Islet of Langerhans (tissue), 1 donor: ENCODE measurements at regions not wholly inside any gene's neighbourhood (a gene's known extent, or its start where the extent isn't known, plus 50 kb on each side); places are given as distances from the start of the nearest gene placed in this dataset.

ENCODE experiments used
- FAIRE-seq: peaks from one replicate; lab custom pipeline; 2011; peaks lifted over from hg19 to GRCh38; lab: Jason Lieb, UNC

DNA sequence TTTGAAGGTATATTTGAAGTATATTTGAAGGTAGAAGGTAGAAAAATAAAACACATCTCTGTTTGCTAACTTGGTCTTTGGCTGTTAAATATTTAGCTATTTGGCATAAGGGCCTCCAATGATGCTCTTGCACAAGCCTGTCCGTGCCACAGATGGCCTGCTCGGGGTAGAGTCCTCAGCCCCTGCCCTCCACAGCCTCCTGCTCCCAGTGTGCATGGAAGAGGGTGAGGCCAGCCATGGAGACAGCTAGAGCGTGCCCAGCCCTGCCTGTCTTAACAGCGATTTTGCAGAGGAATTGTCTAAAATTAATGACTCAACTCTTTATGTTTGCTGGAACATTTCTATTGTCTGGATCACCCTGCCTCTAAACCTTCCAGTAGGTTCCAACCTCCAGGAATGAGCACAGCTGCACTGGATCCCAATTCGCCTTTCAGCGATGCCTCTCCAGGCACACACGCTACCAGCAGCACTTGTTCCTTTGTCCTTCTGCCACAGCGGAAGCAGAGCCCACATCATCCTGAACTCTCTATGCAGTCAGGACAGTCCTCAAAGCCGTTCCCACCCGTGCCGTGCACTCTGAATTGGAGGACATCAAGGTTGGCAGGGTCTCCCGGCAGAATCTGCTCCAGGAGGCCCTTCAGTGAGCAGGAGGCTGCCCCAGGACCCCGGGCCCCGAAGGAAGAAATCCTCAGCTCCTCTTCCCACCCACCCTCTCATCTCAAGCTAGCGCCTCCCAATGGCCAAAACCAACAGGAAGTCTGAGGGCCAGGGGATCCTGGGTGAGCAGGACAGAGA lies 254.0 kb upstream of the IRX1 start:
- FAIRE-seq: no peak

DNA sequence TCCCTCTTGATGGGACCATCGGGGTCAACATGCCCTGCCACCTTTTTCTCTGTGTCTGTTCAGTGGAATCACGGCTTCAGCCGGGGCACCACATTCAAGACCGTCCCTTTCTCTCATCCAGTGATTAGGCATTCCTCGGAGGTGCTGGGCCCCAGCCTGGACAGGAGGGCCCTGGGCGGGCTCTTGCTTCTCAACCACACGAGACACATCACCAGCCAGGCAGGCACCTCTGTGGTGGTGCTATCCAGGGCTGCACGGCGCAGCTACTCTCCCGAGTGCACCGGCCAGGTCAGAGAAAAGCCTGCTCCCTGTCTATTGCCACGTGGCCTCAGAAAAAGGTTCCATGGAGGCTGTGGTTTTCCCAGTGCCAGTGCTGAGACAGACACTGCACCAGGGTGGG lies 255.2 kb upstream of the IRX1 start:
- no peak for FAIRE-seq

DNA sequence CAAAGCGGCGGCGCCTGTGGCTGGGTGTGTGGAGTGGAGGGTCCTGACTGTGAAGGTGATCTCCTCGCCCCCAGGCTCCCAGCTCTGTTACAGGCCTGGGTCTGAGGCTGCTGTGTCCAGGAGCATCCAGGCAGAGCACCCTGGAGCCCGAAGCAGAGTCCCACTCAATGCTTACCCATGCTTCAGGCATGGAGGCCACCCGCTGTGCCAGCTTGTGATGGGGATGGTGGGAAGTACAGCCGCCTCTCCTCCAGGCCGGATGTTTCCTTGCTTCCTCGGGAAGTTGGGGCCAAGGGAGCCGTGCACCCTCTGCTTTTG lies 255.9 kb upstream of the IRX1 start:
- FAIRE-seq: no peak

DNA sequence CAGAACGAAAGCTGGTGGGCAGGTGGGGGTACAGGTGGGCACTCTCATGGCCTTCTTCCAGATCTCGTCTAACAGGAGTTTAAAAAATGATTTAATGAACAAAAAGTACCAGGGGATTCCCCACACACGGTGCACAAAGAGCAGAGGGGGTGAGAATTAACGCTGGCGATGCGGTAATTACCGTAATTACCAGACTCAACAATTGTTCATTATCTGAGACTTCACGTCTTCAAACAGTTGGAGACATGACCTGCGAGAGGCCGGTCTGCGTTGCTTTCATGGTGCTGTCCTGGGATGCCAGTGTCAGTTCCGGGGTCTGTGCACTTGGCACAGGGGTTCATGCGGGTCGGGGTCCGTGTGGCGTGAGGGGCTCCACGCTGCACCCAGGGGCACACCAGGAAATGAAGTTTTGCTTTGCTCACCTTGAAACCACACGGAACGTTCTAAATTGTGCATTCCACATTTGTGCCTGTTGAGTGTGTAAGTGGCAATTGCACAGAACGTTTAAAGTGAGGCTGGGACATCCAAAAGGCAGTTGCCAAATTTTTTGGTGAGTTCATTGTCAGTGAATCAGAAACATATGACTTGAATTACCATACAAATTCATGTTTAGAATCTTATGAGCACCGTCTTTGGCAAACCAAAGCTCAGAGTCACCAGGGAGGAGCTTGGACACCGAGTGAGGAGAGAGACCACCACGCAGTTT lies 256.4 kb upstream of the IRX1 start:
- no peak for FAIRE-seq

- no peak for FAIRE-seq
These were observed 257.7 kb upstream of the IRX1 start for GRCh38 chr5:3337812-3338541.

GRCh38 chr5:3336666-3337065 lies 259.0 kb upstream of the IRX1 start:
- FAIRE-seq: no peak

DNA sequence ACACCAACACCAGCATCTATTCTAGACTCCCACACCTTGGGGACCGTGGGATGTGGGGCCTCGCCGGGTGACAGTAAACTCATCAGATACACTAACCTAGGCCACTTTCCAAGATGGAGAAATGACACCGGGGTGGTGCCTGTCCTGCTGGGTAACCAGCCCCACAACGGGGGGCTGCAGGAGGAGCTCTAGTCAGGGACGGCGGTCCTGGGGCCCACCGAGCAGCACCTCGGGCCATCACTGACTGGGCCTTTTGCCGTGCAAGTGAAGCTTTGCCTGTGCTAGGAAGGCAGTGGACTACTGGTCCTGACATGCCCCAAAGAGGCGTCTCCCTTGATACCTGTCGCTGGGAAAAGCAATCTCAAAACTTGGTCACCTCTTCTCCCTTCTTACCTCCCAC lies 260.3 kb upstream of the IRX1 start:
- FAIRE-seq: no peak

DNA sequence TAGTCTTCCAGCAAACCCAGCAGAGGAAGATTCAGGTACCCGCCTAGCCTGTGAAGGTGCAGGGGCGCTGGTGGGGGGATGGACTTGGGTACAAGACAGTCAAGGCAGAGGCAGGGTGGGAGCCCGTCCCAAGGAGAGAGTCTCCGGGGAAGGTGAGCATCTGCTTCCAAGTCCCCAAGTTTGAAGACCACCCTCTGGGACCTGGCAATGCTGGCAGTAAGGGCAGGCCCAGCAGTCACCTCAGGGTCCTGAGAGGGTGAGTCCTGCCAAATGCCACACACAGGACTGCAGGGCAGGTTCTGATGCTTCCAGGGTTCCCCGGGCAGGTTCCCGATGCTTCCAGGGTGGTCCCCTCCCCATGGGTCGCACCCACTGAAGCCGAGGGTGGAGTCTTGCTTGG lies 261.8 kb upstream of the IRX1 start:
- FAIRE-seq: no peak

GRCh38 chr5:3333105-3333504 lies 262.5 kb upstream of the IRX1 start:
- FAIRE-seq: no peak

- no peak for FAIRE-seq
These were observed 263.8 kb upstream of the IRX1 start for GRCh38 chr5:3331819-3332218.

DNA sequence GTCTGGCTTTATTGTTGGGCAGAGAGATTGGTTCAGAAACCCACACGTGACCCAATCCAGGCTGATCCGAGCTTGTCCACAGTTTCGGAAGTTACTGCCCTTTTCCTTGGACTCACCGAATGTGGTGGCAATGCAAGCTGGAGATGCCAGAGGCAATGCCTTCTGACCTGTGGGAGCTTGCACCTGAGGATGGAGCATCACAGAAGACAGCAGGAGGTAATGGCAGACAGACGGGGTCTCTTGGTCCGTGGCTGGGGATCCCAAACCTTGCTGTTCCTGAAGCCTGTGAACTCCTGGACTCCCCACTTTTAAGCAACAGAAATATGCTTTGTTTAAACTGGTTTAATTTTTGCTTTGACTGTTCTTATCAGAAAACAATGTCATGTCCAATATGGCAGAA lies 265.2 kb upstream of the IRX1 start:
- FAIRE-seq: no peak

GRCh38 chr5:3329427-3329826 lies 266.2 kb upstream of the IRX1 start:
- FAIRE-seq: no peak

DNA sequence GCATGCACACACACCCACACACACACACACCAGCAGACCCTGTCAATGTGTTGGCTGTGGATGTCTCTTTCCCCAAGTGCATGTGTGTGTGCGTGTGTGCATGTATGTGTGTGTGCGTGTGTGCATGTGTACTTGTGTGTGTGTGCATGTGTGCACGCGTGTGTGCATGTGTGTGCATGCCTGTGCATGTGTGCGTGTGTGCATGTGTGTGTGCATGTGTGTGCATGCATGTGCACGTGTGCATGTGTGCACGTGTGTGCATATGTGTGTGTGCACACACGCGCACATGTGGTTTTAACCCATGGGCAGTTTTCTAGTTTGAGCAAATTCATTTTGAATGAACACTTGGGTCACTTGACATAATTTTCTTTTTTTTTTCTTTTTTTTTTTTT lies 268.8 kb upstream of the IRX1 start:
- FAIRE-seq: no peak

DNA sequence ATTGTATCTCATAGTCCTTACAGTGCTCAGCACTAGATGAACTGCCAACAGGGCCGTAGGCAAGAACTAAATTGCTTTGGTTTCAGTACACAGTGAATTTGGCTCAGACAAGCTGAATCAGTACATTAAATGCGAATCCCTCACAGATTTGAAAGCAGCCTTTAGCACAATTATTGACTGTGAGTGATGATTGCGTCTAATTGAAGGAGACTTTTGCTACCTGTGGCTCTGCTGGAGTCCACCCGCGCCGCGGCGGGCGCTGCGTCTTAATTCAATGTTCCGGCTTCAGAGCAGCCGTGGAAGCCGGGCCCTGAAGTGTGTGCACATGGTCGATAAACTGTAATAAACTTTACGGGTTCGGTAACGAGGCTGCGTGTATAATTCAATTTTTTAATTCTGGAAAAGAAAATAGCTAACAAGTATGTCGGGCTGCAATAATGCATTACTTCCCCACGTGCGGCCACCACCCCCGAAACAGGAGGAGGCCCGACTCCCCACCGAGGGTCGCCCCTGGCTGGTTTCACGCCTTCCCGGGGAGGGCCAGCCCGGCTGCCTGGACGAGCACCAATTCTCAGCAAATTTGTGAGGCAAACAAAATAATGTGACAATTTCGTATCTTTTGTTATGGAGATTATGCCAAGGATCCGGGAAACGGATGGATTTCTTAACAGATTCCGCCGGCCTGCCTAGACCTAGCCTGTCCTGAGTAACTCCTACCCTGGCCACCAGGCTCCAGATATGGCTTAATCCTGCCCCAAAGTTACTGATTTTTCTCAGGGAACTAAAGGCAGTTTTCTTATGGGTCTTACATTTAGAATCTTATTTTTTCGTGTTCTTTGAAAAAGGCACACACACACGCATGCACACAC lies 269.4 kb upstream of the IRX1 start:
- FAIRE-seq: no peak

DNA sequence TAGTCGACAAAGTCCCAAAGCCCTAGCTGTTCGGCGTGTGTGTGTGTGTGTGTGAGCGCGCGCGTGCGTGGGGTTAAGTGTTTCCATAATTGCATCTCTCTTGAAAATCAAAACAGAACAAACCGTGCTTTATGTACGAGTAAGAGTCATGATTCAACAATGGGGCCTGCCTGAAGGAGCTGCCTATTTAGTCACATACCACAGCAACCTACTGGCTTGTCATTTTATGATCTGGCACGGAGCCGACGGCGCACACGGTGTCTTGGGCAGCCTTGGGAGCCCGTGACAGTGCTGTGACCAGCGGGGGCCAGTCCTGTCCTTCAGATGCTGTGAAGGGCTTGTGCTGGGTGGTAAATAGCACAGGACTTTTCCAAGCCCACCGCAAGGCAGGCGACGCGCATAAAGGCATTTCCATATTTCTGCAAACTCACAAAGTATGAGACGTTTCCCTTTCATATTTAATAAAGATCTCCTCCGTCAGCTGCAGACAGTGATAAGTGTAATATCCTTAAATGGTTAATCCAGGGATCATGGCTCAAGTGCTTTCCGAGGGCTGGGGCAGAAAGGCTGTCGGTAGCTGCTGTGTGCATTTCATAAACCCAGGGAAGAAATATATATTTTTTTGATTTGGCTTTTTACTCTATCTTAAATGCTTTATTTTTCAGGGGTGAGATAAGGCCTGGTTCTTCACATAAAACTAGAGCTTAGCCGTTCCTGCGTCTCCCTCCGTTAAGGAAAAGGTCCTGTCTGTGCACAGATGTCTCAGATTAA lies 270.2 kb upstream of the IRX1 start:
- FAIRE-seq: no peak

DNA sequence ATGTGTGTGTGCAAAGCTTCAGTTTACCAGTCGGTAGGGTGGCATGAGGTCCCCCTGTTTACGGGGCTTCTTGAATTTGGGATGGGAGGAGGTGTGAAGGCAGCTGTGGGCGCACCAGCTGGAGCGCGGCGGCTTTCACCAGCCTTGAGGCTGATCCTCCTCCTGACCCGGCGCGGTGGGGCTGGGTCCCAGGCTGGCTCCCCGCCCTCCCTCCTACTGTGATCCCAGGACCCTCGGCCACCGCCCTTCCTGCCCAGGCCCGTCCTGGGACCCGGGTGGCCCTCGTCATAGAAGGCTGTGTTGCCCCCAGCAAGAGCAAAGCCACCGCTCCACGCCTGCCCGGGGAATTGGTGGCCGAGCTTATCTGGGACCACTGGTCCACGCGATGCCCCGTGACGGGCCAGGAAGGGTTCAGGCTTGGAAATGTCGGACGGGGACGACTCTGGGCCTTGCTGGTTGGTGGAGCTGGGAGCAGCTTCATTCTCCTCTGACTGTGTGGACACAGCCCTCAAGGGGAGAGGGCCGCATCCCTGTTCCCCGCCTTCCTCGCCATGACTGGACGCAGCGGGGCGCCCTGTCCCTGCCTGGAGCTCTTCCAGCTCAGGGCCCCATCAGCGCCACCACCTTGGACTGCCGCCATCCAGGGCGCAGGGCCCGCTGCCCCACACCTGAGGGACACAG lies 271.1 kb upstream of the IRX1 start:
- no peak for FAIRE-seq

- FAIRE-seq: peak; percentile 68
These were observed 271.7 kb upstream of the IRX1 start for GRCh38 chr5:3323966-3324365.

DNA sequence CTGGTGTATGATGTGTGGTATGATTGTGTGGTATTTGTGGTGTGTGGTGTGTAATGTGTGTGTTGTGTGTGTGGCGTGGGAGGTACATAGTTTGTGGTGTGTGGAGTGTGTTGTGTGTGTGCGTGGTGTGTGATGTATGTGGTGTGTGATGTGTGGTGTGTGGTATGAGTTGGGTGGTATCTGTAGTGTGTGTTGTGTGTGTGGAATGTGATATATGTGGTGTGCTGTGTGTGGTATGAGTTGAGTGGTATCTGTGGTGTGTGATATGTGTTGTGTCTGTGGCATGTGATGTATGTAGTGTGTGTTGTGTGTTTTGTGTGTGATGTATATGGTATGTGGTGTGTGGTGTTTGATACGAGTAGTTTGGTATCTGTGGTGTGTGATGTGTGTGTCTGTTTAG lies 272.5 kb upstream of the IRX1 start:
- no peak for FAIRE-seq

GRCh38 chr5:3322642-3323041 lies 273.0 kb upstream of the IRX1 start:
- FAIRE-seq: no peak

GRCh38 chr5:3321923-3322322 lies 273.7 kb upstream of the IRX1 start:
- FAIRE-seq: no peak

DNA sequence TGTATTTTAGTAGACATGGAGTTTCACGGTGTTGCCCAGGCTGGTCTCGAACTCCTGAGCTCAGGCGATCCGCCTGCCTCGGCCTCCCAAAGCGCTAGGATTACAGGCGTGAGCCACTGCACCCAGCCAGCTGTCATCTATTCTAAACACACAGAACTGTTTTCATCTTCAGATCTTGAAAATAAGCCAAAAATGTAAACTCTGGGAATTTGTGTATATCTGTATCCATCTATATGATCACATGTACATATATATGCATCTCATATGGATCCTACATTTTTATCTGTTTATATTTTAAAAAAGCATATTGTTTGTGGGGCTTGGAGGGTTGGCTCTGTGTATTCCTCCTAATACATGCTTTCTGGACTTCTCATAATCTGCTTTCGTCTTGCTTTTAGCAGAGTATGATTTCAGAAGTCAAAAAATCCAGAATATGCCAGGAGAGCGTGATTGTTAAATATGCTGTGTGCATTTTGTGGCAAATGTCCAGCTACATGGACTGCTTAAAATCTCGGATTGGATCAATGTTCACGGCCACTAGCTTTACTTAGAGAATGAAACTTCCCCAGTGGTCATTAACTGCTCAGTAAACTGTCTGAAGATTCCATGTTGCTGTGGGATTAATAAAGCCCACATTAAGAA lies 274.4 kb upstream of the IRX1 start:
- FAIRE-seq: no peak
